K562 (cell line): ENCODE measurements at regions not wholly inside any gene's neighbourhood (a gene's known extent, or its start where the extent isn't known, plus 50 kb on each side); places are given as distances from the start of the nearest gene placed in this dataset.

Experiments
- ATAC-seq: fragments of 200-7000 bp; cut with Tn5 transposase; 3 replicates; pipeline ENCODE4 v1.9.1; 2020; ENCODE audit warnings: moderate library complexity
- BruUV-seq: library from RNA; stranded (reverse); fragments of 400-500 nt; replicated peaks from 2 replicates; lab custom pipeline; 2021; lab: Mats Ljungman, UMichigan
- CTCF ChIA-PET: fragments of 300-600 bp; formaldehyde crosslinking; extraction: SDS; loops from one replicate; lab custom pipeline; 2021; ENCODE audit warnings: low intra/inter-chr PET ratio; lab: Yijun Ruan, JAX
- POLR2A ChIA-PET: fragments of 300-600, 350-650 bp; sonication (Branson Sonifier 250); formaldehyde crosslinking; extraction: SDS; loops from one replicate; lab custom pipeline; 2021; ENCODE audit warnings: antibody characterized with exemption, inconsistent platforms; lab: Yijun Ruan, JAX
- DNase-seq, 4 experiments: peaks; one replicate each; pipeline versions ENCODE4 v3.0.0 to v3.0.0-alpha.2; 2011 to 2018; ENCODE audit warnings: low spot score in 3 of 4, mixed read lengths in 3 of 4; ENCODE audit errors: extremely low read depth in 1 of 4
- FAIRE-seq: peaks from 2 replicates; lab custom pipeline; 2011; peaks lifted over from hg19 to GRCh38; lab: Jason Lieb, UNC
- H2AFZ ChIP-seq: 2 replicates; pipeline ENCODE4 v1.6.0; 2011; ENCODE audit warnings: low read depth, low read length, control low read depth, inconsistent platforms
- H3K27ac ChIP-seq: fragments of 200-600 bp; 3 replicates; pipeline ENCODE4 v1.8.0; 2011; ENCODE audit warnings: low read depth, mild to moderate bottlenecking, control low read depth, inconsistent platforms, low read length, moderate library complexity, mixed read lengths; ENCODE audit errors: extremely low read depth
- H3K27me3 ChIP-seq, 2 experiments: fragments of 300-600 bp in 1 of 2; 2 replicates in 1 of 2; 3 replicates in 1 of 2; pipeline versions ENCODE4 v1.6.0 to v1.8.0; 2011; ENCODE audit warnings: inconsistent platforms in 2 of 2, low read length in 2 of 2, mild to moderate bottlenecking in 1 of 2, mixed read lengths in 1 of 2, moderate library complexity in 1 of 2; ENCODE audit not compliant: control insufficient read depth in 2 of 2, insufficient read depth in 2 of 2
- H3K36me3 ChIP-seq: fragments of 300-600 bp; 3 replicates; pipeline ENCODE4 v1.8.0; 2011; ENCODE audit warnings: mild to moderate bottlenecking, low read length, inconsistent platforms; ENCODE audit not compliant: control insufficient read depth, insufficient read depth
- H3K4me1 ChIP-seq, 2 experiments: fragments of 200-600 bp in 1 of 2; replicated peaks in 1 of 2; 2 replicates in 1 of 2; 3 replicates in 1 of 2; pipeline versions ENCODE4 v1.5.1 to v1.8.0; 2011; ENCODE audit warnings: inconsistent platforms in 2 of 2, low read length in 2 of 2, mild to moderate bottlenecking in 1 of 2, mixed read lengths in 1 of 2, moderate library complexity in 1 of 2; ENCODE audit not compliant: control insufficient read depth in 2 of 2, insufficient read depth in 2 of 2
- H3K4me2 ChIP-seq: 2 replicates; pipeline ENCODE4 v1.6.1; 2011; ENCODE audit warnings: low read length, control low read depth, inconsistent platforms, mixed read lengths; ENCODE audit not compliant: insufficient read depth
- H3K4me3 ChIP-seq: fragments of 200-600 bp; sonication (generic), shearing (Covaris generic); 2 replicates; pipeline ENCODE4 v1.5.1; 2016; ENCODE audit warnings: control low read depth, inconsistent platforms
- H3K79me2 ChIP-seq: fragments of 200-600 bp; 3 replicates; pipeline ENCODE4 v1.8.0; 2011; ENCODE audit warnings: low read length, inconsistent platforms; ENCODE audit not compliant: control insufficient read depth, insufficient read depth
- H3K9ac ChIP-seq, 2 experiments: 2 replicates each; pipeline versions ENCODE4 v1.6.0 to v1.6.1; 2011; ENCODE audit warnings: low read depth in 2 of 2, low read length in 2 of 2, control low read depth in 1 of 2, inconsistent platforms in 1 of 2, mild to moderate bottlenecking in 1 of 2, mixed read lengths in 1 of 2; ENCODE audit not compliant: insufficient read depth in 1 of 2
- H3K9me1 ChIP-seq: one replicate; pipeline ENCODE4 v1.6.0; 2011; ENCODE audit warnings: inconsistent platforms, mild to moderate bottlenecking, low read length, moderate library complexity; ENCODE audit not compliant: control insufficient read depth, insufficient read depth
- H3K9me3 ChIP-seq: replicated peaks from 2 replicates; pipeline ENCODE4 v1.5.1; 2011; ENCODE audit warnings: low read depth, low read length, inconsistent platforms; ENCODE audit not compliant: control insufficient read depth, insufficient read depth
- H4K20me1 ChIP-seq: replicated peaks from 2 replicates; pipeline ENCODE4 v1.6.1; 2011; ENCODE audit warnings: low read length, inconsistent platforms, mixed read lengths; ENCODE audit not compliant: control insufficient read depth, insufficient read depth
- ADNP ChIP-seq: fragments of 200-800 bp; sonication (Bioruptor generic); IDR thresholded peaks from 2 replicates; pipeline ENCODE4 v1.6.1; 2016; ENCODE audit warnings: missing genetic modification characterization, missing compliant biosample characterization
- C11orf30 ChIP-seq: fragments of 450-650 bp; IDR thresholded peaks from 2 replicates; pipeline ENCODE4 v1.6.1; 2016; ENCODE audit warnings: low read depth, mild to moderate bottlenecking
- DLX4 ChIP-seq: fragments of 250-450 bp; sonication (Bioruptor Pico); IDR thresholded peaks from 2 replicates; pipeline ENCODE4 v1.6.1; 2021; ENCODE audit warnings: mild to moderate bottlenecking
- EZH2 ChIP-seq: IDR thresholded peaks from 2 replicates; pipeline ENCODE4 v1.6.1; 2012; ENCODE audit warnings: low read depth, mild to moderate bottlenecking, inconsistent platforms, low read length, borderline replicate concordance
- FOXK1 ChIP-seq: sonication (generic); formaldehyde crosslinking; IDR thresholded peaks from 2 replicates; pipeline ENCODE4 v1.8.0; 2022; ENCODE audit warnings: missing genetic modification reagents, mild to moderate bottlenecking, borderline replicate concordance
- GABPA ChIP-seq: fragments of 200-800 bp; sonication (Bioruptor generic); conservative IDR thresholded peaks from 2 replicates; pipeline ENCODE4 v1.6.1; 2016; ENCODE audit warnings: low read depth, missing genetic modification characterization, missing compliant biosample characterization
- HBP1 ChIP-seq: fragments of 450-650 bp; formaldehyde crosslinking; IDR thresholded peaks from 2 replicates; pipeline ENCODE4 v1.4.0; 2022; ENCODE audit warnings: missing genetic modification characterization
- HMG20B ChIP-seq: fragments of 250-450 bp; sonication (Bioruptor Pico); IDR thresholded peaks from 2 replicates; pipeline ENCODE4 v1.5.0; 2021; ENCODE audit warnings: mild to moderate bottlenecking
- MCM7 ChIP-seq, 2 experiments: fragments of 450-650 bp; IDR thresholded peaks; 2 replicates each; pipeline ENCODE4 v1.6.1; 2016 to 2018
- NR1H2 ChIP-seq: sonication (generic); formaldehyde crosslinking; IDR thresholded peaks from 2 replicates; pipeline ENCODE4 v1.4.0; 2020; ENCODE audit warnings: mild to moderate bottlenecking, missing genetic modification reagents
- PKNOX1 ChIP-seq: fragments of 450-650 bp; IDR thresholded peaks from 2 replicates; pipeline ENCODE4 v1.6.1; 2016
- RBBP5 ChIP-seq: fragments of 200-600 bp; sonication (generic); IDR thresholded peaks from 2 replicates; pipeline ENCODE4 v1.6.1; 2012; ENCODE audit warnings: borderline replicate concordance, mild to moderate bottlenecking, low read length, control low read depth, inconsistent platforms; ENCODE audit not compliant: insufficient read depth, poor library complexity, severe bottlenecking
- RCOR1 ChIP-seq, 2 experiments: IDR thresholded peaks; 2 replicates each; pipeline ENCODE4 v1.6.1; 2012; ENCODE audit warnings: low read depth in 2 of 2, low read length in 2 of 2, borderline replicate concordance in 1 of 2, improper control_type of control experiment in 1 of 2
- SMAD4 ChIP-seq: fragments of 250-450 bp; sonication (Bioruptor Pico); conservative IDR thresholded peaks from 2 replicates; pipeline ENCODE4 v1.8.0; 2021; ENCODE audit warnings: inconsistent platforms, mild to moderate bottlenecking, moderate library complexity
- TEAD4 ChIP-seq, 2 experiments: sonication (generic) in 1 of 2; formaldehyde crosslinking in 1 of 2; IDR thresholded peaks; 2 replicates each; pipeline versions ENCODE4 v1.6.1 to v1.8.0; 2012 to 2022; ENCODE audit warnings: borderline replicate concordance in 1 of 2, inconsistent platforms in 1 of 2, low read length in 1 of 2, mild to moderate bottlenecking in 1 of 2, missing genetic modification reagents in 1 of 2
- ZBED1 ChIP-seq: IDR thresholded peaks from 2 replicates; pipeline ENCODE4 v1.6.1; 2014
- ZBTB8A ChIP-seq: fragments of 450-650 bp; IDR thresholded peaks from 2 replicates; pipeline ENCODE4 v1.6.1; 2018; ENCODE audit warnings: mild to moderate bottlenecking, moderate library complexity; ENCODE audit not compliant: partially characterized antibody
- ZC3H8 ChIP-seq: fragments of 450-650 bp; IDR thresholded peaks from 2 replicates; pipeline ENCODE4 v1.6.1; 2017
- ZNF589 ChIP-seq: fragments of 200-800 bp; sonication (Bioruptor generic); IDR thresholded peaks from 2 replicates; pipeline ENCODE4 v1.6.1; 2016; ENCODE audit warnings: low read depth, missing genetic modification characterization, missing compliant biosample characterization
- WGBS: fragments of 100-300 bp; shearing (Covaris generic); methylation state at CpG from one replicate; pipeline ENCODE4 v1.1.6; 2016; ENCODE audit warnings: low coverage, mixed read lengths; ENCODE audit not compliant: insufficient coverage; ENCODE audit errors: missing lambda C conversion rate; 5-methylcytosine and 5-hydroxymethylcytosine counted together
- in situ Hi-C: fragments of 300-500 bp; cut with MboI; formaldehyde crosslinking; loops from 4 replicates; pipeline ENCODE4 v1.15.0; 2018; ENCODE audit warnings: inconsistent platforms, mixed read lengths
- intact Hi-C: fragments of 100-400 bp; cut with micrococcal nuclease; formaldehyde crosslinking; loops from 2 replicates; pipeline ENCODE4 v1.14.2; 2022

- no peak for TF ChIP-seq FOXK1
These were observed 119.5 kb downstream of the MTX3 start (continued) for GRCh38 chr5:79871364-79872120.

DNA sequence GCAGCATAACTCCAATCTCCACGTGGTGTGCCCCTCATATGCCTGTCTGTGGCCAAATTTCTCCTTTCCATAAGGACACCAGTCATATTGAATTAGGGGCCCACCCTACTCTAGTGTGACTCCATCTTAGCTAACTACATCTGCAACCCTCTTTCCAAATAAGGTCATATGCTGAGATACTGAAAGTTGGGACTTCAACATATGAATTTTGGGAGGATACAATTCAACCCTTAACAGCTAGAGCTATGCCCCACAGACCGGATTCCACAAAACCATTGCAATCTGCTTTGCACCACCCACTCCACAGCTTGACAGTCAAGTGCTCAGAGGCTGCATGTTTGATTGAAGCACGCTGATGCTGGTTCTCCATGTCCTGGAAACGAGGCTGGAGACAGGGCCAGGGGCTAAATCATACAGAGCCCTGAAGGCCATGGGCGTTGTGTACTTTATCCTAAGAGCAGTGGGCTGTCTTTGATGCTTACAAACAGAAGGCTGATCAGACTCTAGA is 122.8 kb downstream of the MTX3 start:
- DNase-seq (no peak), FAIRE-seq (no peak), ATAC-seq (no peak)
- H3K27me3 ChIP-seq = peaks cover 28 to 56% of the 10 kb centered on the region in 2 experiments
- ChIA-PET CTCF (no interaction called here), POLR2A (no interaction called here)
- H3K9ac ChIP-seq = no peak overlapping the region
- H3K27ac ChIP-seq = no peak overlapping the region
- WGBS = 0% methylated on average over 5 of the region's 5 CpGs
- no peaks in the 10 kb centered on the region for H3K36me3 ChIP-seq
- no peaks in the 10 kb centered on the region for H4K20me1 ChIP-seq
- H3K9me3 ChIP-seq = no peaks in the 10 kb centered on the region
- H2AFZ ChIP-seq = no peak overlapping the region
- in situ Hi-C loops = loop anchor here (10.0 to 25.0 kb wide), 2 partner anchors 293 to 831 kb away; no protein-coding TSS in a partner anchor
- TF ChIP-seq PKNOX1 = no peak
- no peak for TF ChIP-seq DLX4 (CRISPR knock-in tag)
- TF ChIP-seq GABPA (tag) = no peak
- no peak for TF ChIP-seq HBP1 (CRISPR knock-in tag)
- TF ChIP-seq MCM7 (IDR thresholded peaks at IDR 0.05) = no peak
- TF ChIP-seq SMAD4 = no peak
- TF ChIP-seq EZH2 = no peak
- no peak for TF ChIP-seq RCOR1 (IDR thresholded peaks at IDR 0.05; ENCODE audit: borderline replicate concordance in 1 of 2, low read depth in 2 of 2, low read length in 2 of 2)
- TF ChIP-seq ZC3H8 = no peak
- no peak for TF ChIP-seq NR1H2 (CRISPR knock-in tag)
- TF ChIP-seq TEAD4 (IDR thresholded peaks at IDR 0.05; ENCODE audit: low read length) = no peak
- TF ChIP-seq TEAD4 (CRISPR knock-in tag; IDR thresholded peaks at IDR 0.05; ENCODE audit: borderline replicate concordance) = no peak
- no peak for TF ChIP-seq ZBTB8A
- no peak for TF ChIP-seq RBBP5
- TF ChIP-seq C11orf30 = no peak
- no peak for TF ChIP-seq ADNP
- no peak for TF ChIP-seq ZNF589
- no peak for TF ChIP-seq HMG20B
- no peak for TF ChIP-seq ZBED1
- H3K4me1 ChIP-seq = no peaks in the 10 kb centered on the region
- intact Hi-C loops = no loop called here
- no peaks in the 10 kb centered on the region for H3K9me1 ChIP-seq
- no peak overlapping the region for H3K4me3 ChIP-seq
- no peak overlapping the region for H3K4me2 ChIP-seq
- no TSS peak for BruUV-seq
- no peaks in the 10 kb centered on the region for H3K79me2 ChIP-seq
